ENCODE measurements at regions not wholly inside any gene's neighbourhood (a gene's known extent, or its start where the extent isn't known, plus 50 kb on each side); places are given as distances from the start of the nearest gene placed in this dataset.

- in situ Hi-C loops (cut with MboI; ENCODE audit: low sequenced_read_pairs in 4 of 4) (no loop called here), intact Hi-C loops (cut with DNase I; ENCODE audit: low total_unique reads) (no loop called here)
- Histone ChIP-seq H3K36me3 (no peaks in the 10 kb centered on the region), H3K27ac (peak overlapping the region in 3 of 4 donors; percentile 21 to 47 (median 27)), H3K9me3 (no peaks in the 10 kb centered on the region), H3K4me1 (peaks cover 8 to 21% of the 10 kb centered on the region in 2 donors), H3K27me3 (no peaks in the 10 kb centered on the region), H3K4me3 (no peak overlapping the region)
- DNase-seq (no peak), ATAC-seq (peak; percentile 58 to 74)
- TF ChIP-seq CTCF (IDR thresholded peaks at IDR 0.05 in 4 of 5, conservative IDR thresholded peaks at IDR 0.05 in 1 of 5) (no peak), POLR2A (IDR thresholded peaks at IDR 0.05) (no peak)
These were observed 107.3 kb upstream of the SYT6 start for GRCh38 chr1:114260805-114261484.

GRCh38 chr1:114259511-114260160 lies 106.0 kb upstream of the SYT6 start:
- Histone ChIP-seq H3K27me3 (no peaks in the 10 kb centered on the region), H3K36me3 (no peaks in the 10 kb centered on the region), H3K4me1 (peaks cover 8 to 21% of the 10 kb centered on the region in 2 donors), H3K9me3 (no peaks in the 10 kb centered on the region), H3K27ac (peak overlapping the region in 1 of 4 donors; percentile 40), H3K4me3 (no peak overlapping the region)
- ATAC-seq: no peak
- no peak for TF ChIP-seq POLR2A (IDR thresholded peaks at IDR 0.05)
- TF ChIP-seq CTCF (IDR thresholded peaks at IDR 0.05 in 4 of 5, conservative IDR thresholded peaks at IDR 0.05 in 1 of 5): no peak
- no peak for DNase-seq
- intact Hi-C loops (cut with DNase I; ENCODE audit: low total_unique reads): no loop called here
- in situ Hi-C loops (cut with MboI; ENCODE audit: low sequenced_read_pairs in 4 of 4): no loop called here

GRCh38 chr1:114258633-114259032 lies 105.0 kb upstream of the SYT6 start:
- no peaks in the 10 kb centered on the region for H3K27me3 ChIP-seq
- H3K9me3 ChIP-seq: no peaks in the 10 kb centered on the region
- DNase-seq: no peak
- intact Hi-C loops (cut with DNase I; ENCODE audit: low total_unique reads) (no loop called here), in situ Hi-C loops (cut with MboI; ENCODE audit: low sequenced_read_pairs in 4 of 4) (no loop called here)
- TF ChIP-seq CTCF (IDR thresholded peaks at IDR 0.05 in 4 of 5, conservative IDR thresholded peaks at IDR 0.05 in 1 of 5): no peak
- no peak for TF ChIP-seq POLR2A (IDR thresholded peaks at IDR 0.05)
- H3K27ac ChIP-seq: no peak overlapping the region
- H3K4me1 ChIP-seq: peaks cover 8 to 21% of the 10 kb centered on the region in 2 donors
- ATAC-seq: peak in 1 of 2 donors; percentile 69
- H3K4me3 ChIP-seq: no peak overlapping the region
- no peaks in the 10 kb centered on the region for H3K36me3 ChIP-seq

GRCh38 chr1:114258074-114258473 lies 104.4 kb upstream of the SYT6 start:
- in situ Hi-C loops (cut with MboI; ENCODE audit: low sequenced_read_pairs in 4 of 4): no loop called here
- Histone ChIP-seq H3K4me1 (peaks cover 8 to 21% of the 10 kb centered on the region in 2 donors), H3K9me3 (no peaks in the 10 kb centered on the region), H3K27ac (no peak overlapping the region), H3K27me3 (no peaks in the 10 kb centered on the region), H3K36me3 (no peaks in the 10 kb centered on the region), H3K4me3 (no peak overlapping the region)
- ATAC-seq: no peak
- TF ChIP-seq CTCF (IDR thresholded peaks at IDR 0.05 in 4 of 5, conservative IDR thresholded peaks at IDR 0.05 in 1 of 5): no peak
- no peak for TF ChIP-seq POLR2A (IDR thresholded peaks at IDR 0.05)
- intact Hi-C loops (cut with DNase I; ENCODE audit: low total_unique reads): no loop called here
- no peak for DNase-seq
